ENCODE measurements at regions not wholly inside any gene's neighbourhood (a gene's known extent, or its start where the extent isn't known, plus 50 kb on each side); places are given as distances from the start of the nearest gene placed in this dataset.

- Histone ChIP-seq H3K9me3 (no peaks in the 10 kb centered on the region), H3K27ac (no peak overlapping the region), H3K4me1 (no peaks in the 10 kb centered on the region), H3K4me3 (no peak overlapping the region), H3K36me3 (no peaks in the 10 kb centered on the region), H3K27me3 (no peaks in the 10 kb centered on the region)
- 82 to 91% methylated on average over 2 of the region's 2 CpGs for WGBS, 2 donors
- no peak for TF ChIP-seq CTCF (IDR thresholded peaks at IDR 0.05)
- intact Hi-C loops (cut with DNase I), result no loop called here
- ATAC-seq (no peak), FAIRE-seq (no peak), DNase-seq (no peak)
Observed at GRCh38 chr2:111634050-111634794, 249.8 kb downstream of the ANAPC1 start.

DNA sequence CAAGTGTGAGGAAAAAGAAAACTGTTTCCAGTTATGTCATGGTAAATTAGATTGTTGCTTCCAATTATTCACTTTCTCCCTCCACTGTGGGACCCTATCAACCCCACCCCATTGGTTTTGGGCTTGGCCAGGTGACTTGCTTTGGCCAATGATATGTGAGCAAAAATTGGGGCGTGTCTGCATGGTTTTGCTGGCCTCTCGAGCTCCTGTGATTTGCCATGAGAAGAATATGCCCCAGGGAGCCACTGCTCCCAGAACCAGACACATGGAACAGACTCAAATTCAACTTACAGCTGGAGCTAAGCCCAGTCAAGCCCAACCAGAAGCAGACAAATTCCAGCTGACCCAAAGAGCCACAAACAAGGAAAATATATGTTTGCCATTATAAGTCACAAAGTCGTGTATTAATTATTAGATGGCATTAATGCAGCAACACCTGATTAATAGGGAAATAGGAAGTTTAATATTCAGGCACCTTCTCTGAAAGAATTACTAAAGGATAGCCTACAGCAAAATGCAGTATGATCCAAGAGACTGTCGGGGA, 248.9 kb downstream of the ANAPC1 start:
- WGBS, 2 donors, result 53 to 57% methylated on average over 4 of the region's 4 CpGs
- Histone ChIP-seq H3K36me3 (no peaks in the 10 kb centered on the region), H3K27ac (no peak overlapping the region), H3K9me3 (no peaks in the 10 kb centered on the region), H3K4me1 (no peaks in the 10 kb centered on the region), H3K4me3 (no peak overlapping the region), H3K27me3 (no peaks in the 10 kb centered on the region)
- intact Hi-C loops (cut with DNase I), result no loop called here
- ATAC-seq (no peak), FAIRE-seq (no peak), DNase-seq (no peak)
- no peak for TF ChIP-seq CTCF (IDR thresholded peaks at IDR 0.05)

DNA sequence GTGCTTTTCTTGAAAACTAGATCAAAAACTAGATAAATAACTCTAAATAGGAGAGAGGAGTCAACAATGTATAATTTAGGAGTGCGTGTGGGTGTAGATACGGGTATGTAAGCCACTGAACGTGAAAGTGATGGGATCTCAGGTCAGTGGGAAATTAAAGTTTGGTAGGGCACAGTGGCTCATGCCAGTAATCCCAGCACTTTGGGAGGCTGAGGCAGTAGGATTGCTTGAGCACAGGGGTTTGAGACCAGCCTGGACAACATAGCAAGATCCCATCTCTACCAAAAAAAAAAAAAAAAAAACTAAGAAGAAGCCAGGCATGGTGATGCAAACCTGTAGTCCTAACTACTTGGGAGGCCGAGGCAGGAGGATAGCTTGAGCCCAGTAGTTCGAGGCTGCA, 247.1 kb downstream of the ANAPC1 start:
- no peak for DNase-seq
- Histone ChIP-seq H3K9me3 (no peaks in the 10 kb centered on the region), H3K36me3 (no peaks in the 10 kb centered on the region), H3K4me1 (no peaks in the 10 kb centered on the region), H3K27ac (no peak overlapping the region), H3K27me3 (no peaks in the 10 kb centered on the region), H3K4me3 (no peak overlapping the region)
- ATAC-seq, result no peak
- no peak for TF ChIP-seq CTCF (IDR thresholded peaks at IDR 0.05)
- FAIRE-seq, result no peak
- WGBS, 2 donors, result 78 to 89% methylated on average over 5 of the region's 5 CpGs
- intact Hi-C loops (cut with DNase I), result no loop called here

GRCh38 chr2:111638274-111638877, 245.6 kb downstream of the ANAPC1 start:
- intact Hi-C loops (cut with DNase I), result no loop called here
- no peaks in the 10 kb centered on the region for H3K36me3 ChIP-seq
- TF ChIP-seq CTCF (IDR thresholded peaks at IDR 0.05), result no peak
- no peak for FAIRE-seq
- H3K4me1 ChIP-seq, result no peaks in the 10 kb centered on the region
- no peaks in the 10 kb centered on the region for H3K9me3 ChIP-seq
- WGBS, 2 donors, result 83 to 86% methylated on average over 4 of the region's 4 CpGs
- no peak overlapping the region for H3K4me3 ChIP-seq
- ATAC-seq, result no peak
- no peaks in the 10 kb centered on the region for H3K27me3 ChIP-seq
- no peak for DNase-seq
- no peak overlapping the region for H3K27ac ChIP-seq

GRCh38 chr2:111640480-111640879, 243.5 kb downstream of the ANAPC1 start:
- Histone ChIP-seq H3K27ac (no peak overlapping the region), H3K27me3 (no peaks in the 10 kb centered on the region), H3K4me1 (no peaks in the 10 kb centered on the region), H3K36me3 (no peaks in the 10 kb centered on the region), H3K4me3 (no peak overlapping the region), H3K9me3 (no peaks in the 10 kb centered on the region)
- intact Hi-C loops (cut with DNase I), result no loop called here
- no peak for DNase-seq
- no peak for TF ChIP-seq CTCF (IDR thresholded peaks at IDR 0.05)
- no peak for ATAC-seq
- WGBS, 2 donors, result 61 to 62% methylated on average over 2 of the region's 2 CpGs
- no peak for FAIRE-seq
